C1 segment of cervical spinal cord (tissue), 14 donors: ENCODE measurements at regions not wholly inside any gene's neighbourhood (a gene's known extent, or its start where the extent isn't known, plus 50 kb on each side); places are given as distances from the start of the nearest gene placed in this dataset.
"Not testable (repeated sequence)": the region's sequence is repeated elsewhere in the genome, so short reads cannot be mapped to it uniquely, and the experiment has no call there.

Experiments used
- DNase-seq, 14 donors: peaks; one replicate each; lab custom pipeline; 2025; lab: John Stamatoyannopoulos, UW

- no peak for DNase-seq
These were observed 62.1 kb downstream of the ZWINT start for GRCh38 chr10:56298941-56299340.

- no peak for DNase-seq
These were observed 64.4 kb downstream of the ZWINT start for GRCh38 chr10:56296618-56297017.

GRCh38 chr10:56288403-56288802, 72.7 kb downstream of the ZWINT start:
- no peak for DNase-seq

GRCh38 chr10:56286096-56286495, 75.0 kb downstream of the ZWINT start:
- DNase-seq = no peak

- no peak for DNase-seq
These were observed 81.8 kb downstream of the ZWINT start for GRCh38 chr10:56279270-56279669.

- no peak for DNase-seq
These were observed 91.9 kb downstream of the ZWINT start for GRCh38 chr10:56269181-56269580.

GRCh38 chr10:56266120-56266519, 94.9 kb downstream of the ZWINT start:
- DNase-seq = no peak

GRCh38 chr10:56258991-56259390, 102.1 kb downstream of the ZWINT start:
- DNase-seq = no peak

GRCh38 chr10:56258378-56258777, 102.7 kb downstream of the ZWINT start:
- no peak for DNase-seq

GRCh38 chr10:56255298-56255697, 105.8 kb downstream of the ZWINT start:
- no peak for DNase-seq

- DNase-seq = no peak
These were observed 120.6 kb downstream of the ZWINT start for GRCh38 chr10:56240471-56240870.

GRCh38 chr10:56231436-56231835, 129.6 kb downstream of the ZWINT start:
- no peak for DNase-seq

- no peak for DNase-seq
These were observed 138.8 kb downstream of the ZWINT start for GRCh38 chr10:56222237-56222636.

GRCh38 chr10:56212951-56213350, 148.1 kb downstream of the ZWINT start:
- DNase-seq = no peak

GRCh38 chr10:56181607-56182006, 179.5 kb downstream of the ZWINT start:
- no peak for DNase-seq

- no peak for DNase-seq
These were observed 182.8 kb downstream of the ZWINT start for GRCh38 chr10:56178210-56178609.

- not testable (repeated sequence) for DNase-seq
These were observed 206.0 kb downstream of the ZWINT start for GRCh38 chr10:56155091-56155513.

- DNase-seq = no peak
These were observed 214.3 kb downstream of the ZWINT start for GRCh38 chr10:56146806-56147205.

GRCh38 chr10:56142092-56142728, 218.8 kb downstream of the ZWINT start:
- no peak for DNase-seq

- no peak for DNase-seq
These were observed 221.7 kb downstream of the ZWINT start for GRCh38 chr10:56139405-56139804.

- DNase-seq = no peak
These were observed 225.2 kb downstream of the ZWINT start for GRCh38 chr10:56135828-56136227.

GRCh38 chr10:56123247-56123646, 237.8 kb downstream of the ZWINT start:
- DNase-seq = no peak

GRCh38 chr10:56116684-56117083, 244.4 kb downstream of the ZWINT start:
- no peak for DNase-seq

GRCh38 chr10:56109454-56109853, 251.6 kb downstream of the ZWINT start:
- no peak for DNase-seq
